HG03575 (cell line): ENCODE measurements at regions not wholly inside any gene's neighbourhood (a gene's known extent, or its start where the extent isn't known, plus 50 kb on each side); places are given as distances from the start of the nearest gene placed in this dataset.

Experiments
- ATAC-seq: cut with Tn5 transposase; IDR thresholded peaks from one replicate; pipeline ENCODE4 v1.9.1; 2021; ENCODE audit not compliant: unreplicated experiment, insufficient number of reproducible peaks, low FRiP score; ENCODE audit errors: extremely low read depth

GRCh38 chr21:38931291-38931690 is 125.6 kb downstream of the ETS2 start:
- no peak for ATAC-seq

GRCh38 chr21:38930853-38931252 is 125.1 kb downstream of the ETS2 start:
- no peak for ATAC-seq

- ATAC-seq = no peak
Measured at GRCh38 chr21:38930066-38930465, 124.3 kb downstream of the ETS2 start.

GRCh38 chr21:38929652-38930051 is 123.9 kb downstream of the ETS2 start:
- ATAC-seq = no peak

GRCh38 chr21:38929142-38929541 is 123.4 kb downstream of the ETS2 start:
- ATAC-seq = no peak

- ATAC-seq = no peak
Measured at GRCh38 chr21:38927776-38928175, 122.0 kb downstream of the ETS2 start.

- no peak for ATAC-seq
Measured at GRCh38 chr21:38925923-38926322, 120.2 kb downstream of the ETS2 start.

- no peak for ATAC-seq
Measured at GRCh38 chr21:38925478-38925877, 119.7 kb downstream of the ETS2 start.

GRCh38 chr21:38924954-38925353 is 119.2 kb downstream of the ETS2 start:
- no peak for ATAC-seq

- no peak for ATAC-seq
Measured at GRCh38 chr21:38923429-38923828, 117.7 kb downstream of the ETS2 start.

- ATAC-seq = no peak
Measured at GRCh38 chr21:38922474-38923235, 116.9 kb downstream of the ETS2 start.

GRCh38 chr21:38921511-38922251 is 116.0 kb downstream of the ETS2 start:
- no peak for ATAC-seq

GRCh38 chr21:38920631-38921398 is 115.1 kb downstream of the ETS2 start:
- no peak for ATAC-seq

- no peak for ATAC-seq
Measured at GRCh38 chr21:38918607-38919346, 113.0 kb downstream of the ETS2 start.

GRCh38 chr21:38917043-38917774 is 111.5 kb downstream of the ETS2 start:
- no peak for ATAC-seq

GRCh38 chr21:38916214-38916964 is 110.7 kb downstream of the ETS2 start:
- no peak for ATAC-seq

GRCh38 chr21:38915546-38915945 is 109.8 kb downstream of the ETS2 start:
- no peak for ATAC-seq
